Ovary (tissue), 3 donors: ENCODE measurements at regions not wholly inside any gene's neighbourhood (a gene's known extent, or its start where the extent isn't known, plus 50 kb on each side); places are given as distances from the start of the nearest gene placed in this dataset.

Source experiments
- CTCF ChIP-seq, 3 donors: fragments of 450-650 bp in 2 of 3; fragments of 200-600 bp in 1 of 3; IDR thresholded peaks; one replicate each; pipeline versions ENCODE4 v1.5.1 to v1.8.0; 2016 to 2022; ENCODE audit warnings: antibody characterized with exemption in 3 of 3, mild to moderate bottlenecking in 1 of 3
- EP300 ChIP-seq: sonication (generic); formaldehyde crosslinking; IDR thresholded peaks from one replicate; pipeline ENCODE4 v1.6.1; 2017; ENCODE audit warnings: antibody characterized with exemption
- POLR2A ChIP-seq: fragments of 450-650 bp; IDR thresholded peaks from one replicate; pipeline ENCODE4 v1.6.1; 2017; ENCODE audit warnings: antibody characterized with exemption, mild to moderate bottlenecking, moderate library complexity
- donor health status: DM: no; HTN: no; CAD: no.

GRCh38 chr11:27839226-27839913 lies 139.1 kb upstream of the BDNF start:
- TF ChIP-seq POLR2A: no peak
- TF ChIP-seq CTCF (IDR thresholded peaks at IDR 0.05): no peak
- no peak for TF ChIP-seq EP300
